B cell (primary cell): ENCODE measurements at regions not wholly inside any gene's neighbourhood (a gene's known extent, or its start where the extent isn't known, plus 50 kb on each side); places are given as distances from the start of the nearest gene placed in this dataset.

ENCODE experiments used
- ATAC-seq: fragments of 200-7000 bp; cut with Tn5 transposase; one replicate; pipeline ENCODE4 v1.10.0; 2021; ENCODE audit warnings: low read depth, mild to moderate bottlenecking, moderate number of reproducible peaks, moderate library complexity
- CTCF ChIA-PET: fragments of 350-600 bp; sonication (Branson Sonifier 250); formaldehyde crosslinking; loops from one replicate; lab custom pipeline; 2021; ENCODE audit warnings: antibody characterized with exemption, inconsistent platforms; lab: Charles Lee
- POLR2A ChIA-PET: fragments of 350-600 bp; sonication (Branson Sonifier 250); formaldehyde crosslinking; loops from one replicate; lab custom pipeline; 2021; ENCODE audit warnings: antibody characterized with exemption; lab: Charles Lee
- DNase-seq: peaks from one replicate; pipeline ENCODE4 v3.0.0; 2013
- H2AFZ ChIP-seq: 2 replicates; pipeline ENCODE4 v1.6.1; 2012; ENCODE audit warnings: mild to moderate bottlenecking, low read depth, low read length; ENCODE audit not compliant: insufficient read depth, poor library complexity, severe bottlenecking
- H3K27ac ChIP-seq, 2 donors: 1 replicate in 1 of 2; 2 replicates in 1 of 2; pipeline ENCODE4 v1.5.1; 2012 to 2013; ENCODE audit warnings: low read length in 2 of 2, mild to moderate bottlenecking in 2 of 2, moderate library complexity in 1 of 2
- H3K27me3 ChIP-seq, 4 experiments: fragments of 200-600 bp in 1 of 4; sonication (generic) in 1 of 4; replicated peaks in 1 of 4; 1 replicate in 2 of 4; 2 replicates in 2 of 4; pipeline versions ENCODE4 v1.6.1 to v1.7.0; 2013 to 2016; ENCODE audit warnings: low read length in 3 of 4, mild to moderate bottlenecking in 2 of 4, mixed read lengths in 1 of 4, moderate library complexity in 1 of 4; ENCODE audit not compliant: insufficient read depth in 4 of 4, control insufficient read depth in 3 of 4; ENCODE audit errors: control extremely low read depth in 1 of 4
- H3K36me3 ChIP-seq, 2 experiments: replicated peaks in 1 of 2; 1 replicate in 1 of 2; 2 replicates in 1 of 2; pipeline versions ENCODE4 v1.6.1 to v1.7.1; 2013; ENCODE audit warnings: low read length in 1 of 2; ENCODE audit not compliant: insufficient read depth in 2 of 2, control insufficient read depth in 1 of 2; ENCODE audit errors: control extremely low read depth in 1 of 2, extremely low read depth in 1 of 2
- H3K4me1 ChIP-seq, 2 donors: fragments of 200-600 bp in 1 of 2; sonication (generic) in 1 of 2; 1 replicate in 1 of 2; 2 replicates in 1 of 2; pipeline versions ENCODE4 v1.5.1 to v1.6.1; 2013 to 2017; ENCODE audit warnings: low read length in 2 of 2; ENCODE audit not compliant: control insufficient read depth in 2 of 2, insufficient read depth in 2 of 2
- H3K4me2 ChIP-seq: replicated peaks from 2 replicates; pipeline ENCODE3; 2012; ENCODE audit warnings: mild to moderate bottlenecking, low read depth, low read length; ENCODE audit not compliant: poor library complexity, severe bottlenecking
- H3K4me3 ChIP-seq, 5 experiments: fragments of 200-600 bp in 1 of 5; sonication (generic) in 1 of 5; 1 replicate in 3 of 5; 2 replicates in 2 of 5; pipeline versions ENCODE4 v1.5.1 to v1.7.0; 2011 to 2016; ENCODE audit warnings: low read length in 4 of 5, mild to moderate bottlenecking in 4 of 5, low read depth in 2 of 5, control low read depth in 1 of 5, moderate library complexity in 1 of 5; ENCODE audit not compliant: insufficient read depth in 1 of 5; ENCODE audit errors: control extremely low read depth in 1 of 5, extremely low read depth in 1 of 5
- H3K79me2 ChIP-seq: fragments of 200-600 bp; sonication (generic); one replicate; pipeline ENCODE4 v1.6.0; 2016; ENCODE audit warnings: low read length; ENCODE audit not compliant: control insufficient read depth, insufficient read depth
- H3K9ac ChIP-seq: fragments of 200-600 bp; sonication (generic); 2 replicates; pipeline ENCODE4 v1.6.1; 2017; ENCODE audit warnings: mild to moderate bottlenecking, low read length, moderate library complexity
- H3K9me3 ChIP-seq, 3 donors: one replicate each; pipeline versions ENCODE4 v1.6.1 to v1.7.1; 2013; ENCODE audit warnings: low read length in 2 of 3; ENCODE audit not compliant: control insufficient read depth in 2 of 3, insufficient read depth in 1 of 3; ENCODE audit errors: control extremely low read depth in 1 of 3
- H4K20me1 ChIP-seq: 2 replicates; pipeline ENCODE4 v1.6.0; 2012; ENCODE audit warnings: mild to moderate bottlenecking, low read length; ENCODE audit not compliant: insufficient read depth, control insufficient read depth, poor library complexity, severe bottlenecking
- H3K27ac Mint-ChIP-seq: one replicate; pipeline ENCODE4 v1.8.0; 2021; ENCODE audit warnings: mixed read lengths
- H3K27me3 Mint-ChIP-seq: one replicate; pipeline ENCODE4 v1.8.0; 2021; ENCODE audit warnings: mixed read lengths
- H3K4me1 Mint-ChIP-seq: one replicate; pipeline ENCODE4 v1.8.0; 2021; ENCODE audit warnings: mixed read lengths
- H3K4me3 Mint-ChIP-seq: one replicate; pipeline ENCODE4 v1.8.0; 2021; ENCODE audit warnings: mixed read lengths
- H3K9me3 Mint-ChIP-seq: one replicate; pipeline ENCODE4 v1.8.0; 2022; ENCODE audit warnings: mixed read lengths; ENCODE audit not compliant: insufficient read depth
- CTCF ChIP-seq: fragments of 200-600 bp; IDR thresholded peaks from one replicate; pipeline ENCODE4 v1.8.0; 2022; ENCODE audit warnings: antibody characterized with exemption, mild to moderate bottlenecking
- EZH2 ChIP-seq: IDR thresholded peaks from 2 replicates; pipeline ENCODE4 v1.6.1; 2012; ENCODE audit warnings: borderline replicate concordance, low read depth, mild to moderate bottlenecking, moderate library complexity, low read length; ENCODE audit not compliant: insufficient read depth, poor library complexity, severe bottlenecking
- WGBS: methylation state at CpG from one replicate; pipeline ENCODE4 v1.1.5; 2013; ENCODE audit warnings: missing lambda C conversion rate; ENCODE audit not compliant: insufficient coverage; 5-methylcytosine and 5-hydroxymethylcytosine counted together
- intact Hi-C: fragments of 100-400 bp; cut with micrococcal nuclease; formaldehyde crosslinking; loops from one replicate; pipeline ENCODE4 v1.10.0; 2022

- Histone ChIP-seq H3K9ac (no peak overlapping the region), H3K4me1 (no peaks in the 10 kb centered on the region), H3K36me3 (no peaks in the 10 kb centered on the region), H3K27me3 (no peaks in the 10 kb centered on the region), H4K20me1 (no peaks in the 10 kb centered on the region), H3K4me3 (no peak overlapping the region), H3K27ac (no peak overlapping the region), H3K4me2 (no peak overlapping the region), H3K9me3 (peaks cover 0 to 29% (median 0%) of the 10 kb centered on the region in 3 donors), H2AFZ (no peak overlapping the region), H3K79me2 (no peaks in the 10 kb centered on the region)
- TF ChIP-seq CTCF = no peak
- no peak for TF ChIP-seq EZH2
- intact Hi-C loops = no loop called here
- no peaks in the 10 kb centered on the region for H3K27me3 Mint-ChIP-seq
- ChIA-PET POLR2A (no interaction called here), CTCF (no interaction called here)
- H3K9me3 Mint-ChIP-seq = no peaks in the 10 kb centered on the region
- no peak overlapping the region for H3K27ac Mint-ChIP-seq
- WGBS = 94% methylated on average over 3 of the region's 4 CpGs
- H3K4me3 Mint-ChIP-seq = no peak overlapping the region
- ATAC-seq (no peak), DNase-seq (no peak)
- H3K4me1 Mint-ChIP-seq = no peaks in the 10 kb centered on the region
These were observed 469.1 kb downstream of the TSHZ3 start for GRCh38 chr19:30880151-30880550.

- Mint-ChIP-seq H3K27me3 (no peaks in the 10 kb centered on the region), H3K4me3 (no peak overlapping the region), H3K27ac (no peak overlapping the region), H3K9me3 (no peaks in the 10 kb centered on the region), H3K4me1 (no peaks in the 10 kb centered on the region)
- Histone ChIP-seq H3K9me3 (peaks cover 0 to 26% (median 0%) of the 10 kb centered on the region in 3 donors), H3K27me3 (no peaks in the 10 kb centered on the region), H3K9ac (no peak overlapping the region), H3K27ac (no peak overlapping the region), H3K79me2 (no peaks in the 10 kb centered on the region), H4K20me1 (no peaks in the 10 kb centered on the region), H3K4me2 (no peak overlapping the region), H2AFZ (no peak overlapping the region), H3K4me1 (no peaks in the 10 kb centered on the region), H3K36me3 (no peaks in the 10 kb centered on the region), H3K4me3 (no peak overlapping the region)
- ATAC-seq (no peak), DNase-seq (no peak)
- intact Hi-C loops = no loop called here
- TF ChIP-seq CTCF (no peak), EZH2 (no peak)
- CTCF ChIA-PET = no interaction called here
- 100% methylated on average over 2 of the region's 3 CpGs for WGBS
- POLR2A ChIA-PET = no interaction called here
These were observed 469.5 kb downstream of the TSHZ3 start for GRCh38 chr19:30879736-30880135.
